HepG2 (cell line): ENCODE measurements at regions not wholly inside any gene's neighbourhood (a gene's known extent, or its start where the extent isn't known, plus 50 kb on each side); places are given as distances from the start of the nearest gene placed in this dataset.

ENCODE experiments used
- ARID5B ChIP-seq: IDR thresholded peaks from 2 replicates; pipeline ENCODE4 v1.4.0; 2020; ENCODE audit warnings: mild to moderate bottlenecking, missing genetic modification reagents
- ATAD3A ChIP-seq: sonication (generic); formaldehyde crosslinking; IDR thresholded peaks from 2 replicates; pipeline ENCODE4 v1.4.0; 2020; ENCODE audit warnings: missing genetic modification reagents
- CEBPB ChIP-seq: IDR thresholded peaks from 2 replicates; pipeline ENCODE4 v1.6.1; 2011; ENCODE audit warnings: low read depth, low read length, improper control_type of control experiment, borderline replicate concordance
- DR1 ChIP-seq: sonication (generic); formaldehyde crosslinking; IDR thresholded peaks from 2 replicates; pipeline ENCODE4 v1.8.0; 2021; ENCODE audit warnings: mild to moderate bottlenecking, missing genetic modification reagents, inconsistent platforms
- HINFP ChIP-seq: sonication (generic); formaldehyde crosslinking; IDR thresholded peaks from 2 replicates; pipeline ENCODE4 v1.4.0; 2020; ENCODE audit warnings: low read depth, mild to moderate bottlenecking, missing genetic modification reagents
- LCORL ChIP-seq, 2 experiments: fragments of 450-650 bp in 1 of 2; sonication (generic) in 1 of 2; formaldehyde crosslinking in 1 of 2; IDR thresholded peaks; 2 replicates each; pipeline versions ENCODE4 v1.5.0 to v1.6.1; 2017 to 2020; ENCODE audit warnings: antibody characterized with exemption in 1 of 2, missing genetic modification reagents in 1 of 2
- NONO ChIP-seq, 2 experiments: fragments of 450-650 bp in 1 of 2; sonication (generic) in 1 of 2; formaldehyde crosslinking in 1 of 2; IDR thresholded peaks in 1 of 2; conservative IDR thresholded peaks in 1 of 2; 2 replicates each; pipeline versions ENCODE4 v1.6.1 to v1.8.0; 2017 to 2022; ENCODE audit warnings: mild to moderate bottlenecking in 1 of 2, missing genetic modification reagents in 1 of 2, moderate library complexity in 1 of 2
- NR2C2 ChIP-seq: sonication (generic); formaldehyde crosslinking; IDR thresholded peaks from 2 replicates; pipeline ENCODE4 v1.4.0; 2020; ENCODE audit warnings: missing genetic modification reagents, mild to moderate bottlenecking, moderate library complexity, borderline replicate concordance
- SALL1 ChIP-seq: sonication (generic); formaldehyde crosslinking; IDR thresholded peaks from 2 replicates; pipeline ENCODE4 v1.8.0; 2022; ENCODE audit warnings: mild to moderate bottlenecking, missing genetic modification reagents
- XBP1 ChIP-seq: sonication (generic); formaldehyde crosslinking; IDR thresholded peaks from 2 replicates; pipeline ENCODE4 v1.5.0; 2020; ENCODE audit warnings: missing genetic modification reagents
- ZHX2 ChIP-seq, 2 experiments: sonication (generic) in 1 of 2; formaldehyde crosslinking in 1 of 2; IDR thresholded peaks; 2 replicates each; pipeline versions ENCODE4 v1.6.1 to v1.9.0; 2014 to 2022; ENCODE audit warnings: antibody characterized with exemption in 1 of 2, borderline replicate concordance in 1 of 2, inconsistent platforms in 1 of 2, low read depth in 1 of 2, missing genetic modification reagents in 1 of 2
- ZNF121 ChIP-seq: sonication (generic); formaldehyde crosslinking; IDR thresholded peaks from 2 replicates; pipeline ENCODE4 v1.5.0; 2020; ENCODE audit warnings: mild to moderate bottlenecking, missing genetic modification reagents
- ZNF430 ChIP-seq: sonication (generic); formaldehyde crosslinking; IDR thresholded peaks from 2 replicates; pipeline ENCODE4 v1.9.0; 2021; ENCODE audit warnings: mild to moderate bottlenecking, missing genetic modification reagents
- ZSCAN30 ChIP-seq: sonication (generic); formaldehyde crosslinking; IDR thresholded peaks from 2 replicates; pipeline ENCODE4 v1.5.0; 2020; ENCODE audit warnings: mild to moderate bottlenecking, missing genetic modification reagents

GRCh38 chr2:234565842-234566619 lies 69.2 kb upstream of the ARL4C start (continued):
- peak; percentile 52 for TF ChIP-seq ARID5B
- no peak for TF ChIP-seq NONO (IDR thresholded peaks at IDR 0.05)
- no peak for TF ChIP-seq NONO (CRISPR knock-in tag; conservative IDR thresholded peaks at IDR 0.05)
- TF ChIP-seq NR2C2: 0 out of 2 replicates have a peak, but pooled peaks have one; percentile 15
- TF ChIP-seq DR1 (CRISPR knock-in tag): no peak
- TF ChIP-seq HINFP (CRISPR knock-in tag): 0 out of 2 replicates have a peak, but pooled peaks have one; percentile 19
- TF ChIP-seq ZNF121 (CRISPR knock-in tag): no peak
- TF ChIP-seq SALL1 (CRISPR knock-in tag): no peak
- no peak for TF ChIP-seq ATAD3A
- no peak for TF ChIP-seq XBP1
- TF ChIP-seq ZNF430 (CRISPR knock-in tag): no peak
- peak; percentile 33; the same call in 1 of the 2 replicates for TF ChIP-seq CEBPB
- no peak for TF ChIP-seq ZHX2 (IDR thresholded peaks at IDR 0.05; ENCODE audit: low read depth)
- no peak for TF ChIP-seq ZHX2 (CRISPR knock-in tag; IDR thresholded peaks at IDR 0.05; ENCODE audit: borderline replicate concordance)
- TF ChIP-seq ZSCAN30 (CRISPR knock-in tag): no peak
- TF ChIP-seq LCORL (IDR thresholded peaks at IDR 0.05): no peak
- TF ChIP-seq LCORL (CRISPR knock-in tag; IDR thresholded peaks at IDR 0.05): peak; percentile 62
